Posterior vena cava (tissue), 2 donors: ENCODE measurements at regions not wholly inside any gene's neighbourhood (a gene's known extent, or its start where the extent isn't known, plus 50 kb on each side); places are given as distances from the start of the nearest gene placed in this dataset.

Experiments
- DNase-seq: peaks from one replicate; pipeline ENCODE4 v3.0.0-alpha.2; 2020; ENCODE audit warnings: low spot score
- intact Hi-C, 2 donors: fragments of 100-400 bp; cut with DNase I; formaldehyde crosslinking; loops; one replicate each; pipeline versions ENCODE4 v1.14.1 to v1.14.2; 2022 to 2023
- donor health status: DM: yes; HTN: yes; CAD: no.
- donor health status: DM: yes; HTN: yes; CAD: no.

GRCh38 chr10:4736608-4737007, 89.4 kb upstream of the AKR1E2 start:
- intact Hi-C loops = no loop called here
- DNase-seq = no peak

GRCh38 chr10:4736183-4736582, 89.8 kb upstream of the AKR1E2 start:
- DNase-seq = no peak
- intact Hi-C loops = no loop called here

- DNase-seq = no peak
- intact Hi-C loops = no loop called here
Observed at GRCh38 chr10:4733843-4734224, 92.2 kb upstream of the AKR1E2 start.

- DNase-seq = no peak
- intact Hi-C loops = no loop called here
Observed at GRCh38 chr10:4733150-4733842, 92.7 kb upstream of the AKR1E2 start.

- intact Hi-C loops = no loop called here
- DNase-seq = no peak
Observed at GRCh38 chr10:4730998-4731397, 95.0 kb upstream of the AKR1E2 start.

- intact Hi-C loops = no loop called here
- no peak for DNase-seq
Observed at GRCh38 chr10:4725917-4726606, 99.9 kb upstream of the AKR1E2 start.

- intact Hi-C loops = no loop called here
- no peak for DNase-seq
Observed at GRCh38 chr10:4723860-4724259, 102.1 kb upstream of the AKR1E2 start.

GRCh38 chr10:4721999-4722753, 103.8 kb upstream of the AKR1E2 start:
- intact Hi-C loops = no loop called here
- no peak for DNase-seq

GRCh38 chr10:4720463-4720862, 105.5 kb upstream of the AKR1E2 start:
- no peak for DNase-seq
- intact Hi-C loops = no loop called here

GRCh38 chr10:4719671-4720070, 106.3 kb upstream of the AKR1E2 start:
- DNase-seq = no peak
- intact Hi-C loops = no loop called here

- DNase-seq = no peak
- intact Hi-C loops = no loop called here
Observed at GRCh38 chr10:4719036-4719435, 107.0 kb upstream of the AKR1E2 start.

- no peak for DNase-seq
- intact Hi-C loops = no loop called here
Observed at GRCh38 chr10:4718544-4718943, 107.5 kb upstream of the AKR1E2 start.

- DNase-seq = no peak
- intact Hi-C loops = no loop called here
Observed at GRCh38 chr10:4717670-4718069, 108.3 kb upstream of the AKR1E2 start.

- intact Hi-C loops = no loop called here
- no peak for DNase-seq
Observed at GRCh38 chr10:4710858-4711257, 115.1 kb upstream of the AKR1E2 start.

- intact Hi-C loops = no loop called here
Observed at GRCh38 chr10:4708123-4708759, 117.8 kb upstream of the AKR1E2 start.

GRCh38 chr10:4707221-4707620, 118.8 kb upstream of the AKR1E2 start:
- DNase-seq = no peak
- intact Hi-C loops = no loop called here

More at GRCh38 chr10:4708123-4708759, 117.8 kb upstream of the AKR1E2 start:
- no peak for DNase-seq

GRCh38 chr10:4704034-4704545, 121.9 kb upstream of the AKR1E2 start:
- intact Hi-C loops = no loop called here

GRCh38 chr10:4701016-4701415, 125.0 kb upstream of the AKR1E2 start:
- intact Hi-C loops = no loop called here
- no peak for DNase-seq

More at GRCh38 chr10:4704034-4704545, 121.9 kb upstream of the AKR1E2 start:
- no peak for DNase-seq

GRCh38 chr10:4699950-4700730, 125.9 kb upstream of the AKR1E2 start:
- DNase-seq = no peak
- intact Hi-C loops = no loop called here
